Neural progenitor cell (in vitro differentiated cells): ENCODE measurements at regions not wholly inside any gene's neighbourhood (a gene's known extent, or its start where the extent isn't known, plus 50 kb on each side); places are given as distances from the start of the nearest gene placed in this dataset.
A peak's percentile ranks its signal among the peaks of the same experiment; 100 is the strongest.

Experiments
- DNase-seq: peaks from one replicate; pipeline ENCODE4 v3.0.0-alpha.2; 2016; ENCODE audit warnings: low spot score
- H2AFZ ChIP-seq: fragments of 200-600 bp; sonication (generic); replicated peaks from 2 replicates; pipeline ENCODE4 v1.6.1; 2016; ENCODE audit warnings: antibody characterized with exemption
- H3F3A ChIP-seq: fragments of 200-600 bp; sonication (generic); 2 replicates; pipeline ENCODE4 v1.6.1; 2016; ENCODE audit warnings: antibody characterized with exemption, low read depth
- H3K27ac ChIP-seq: fragments of 200-600 bp; sonication (generic); 2 replicates; pipeline ENCODE4 v1.5.1; 2016; ENCODE audit warnings: mild to moderate bottlenecking
- H3K27me3 ChIP-seq: fragments of 200-600 bp; sonication (generic); 2 replicates; pipeline ENCODE4 v1.6.1; 2016; ENCODE audit warnings: mild to moderate bottlenecking, moderate library complexity
- H3K36me3 ChIP-seq: fragments of 200-600 bp; sonication (generic); 2 replicates; pipeline ENCODE4 v1.5.1; 2016
- H3K4me1 ChIP-seq: fragments of 200-600 bp; sonication (generic); 2 replicates; pipeline ENCODE4 v1.6.1; 2016; ENCODE audit warnings: mixed run types
- H3K4me2 ChIP-seq: fragments of 200-600 bp; sonication (generic); 2 replicates; pipeline ENCODE4 v1.6.1; 2016
- H3K4me3 ChIP-seq: fragments of 200-600 bp; sonication (generic); 2 replicates; pipeline ENCODE4 v1.5.1; 2016
- H3K79me2 ChIP-seq: fragments of 200-600 bp; sonication (generic); 2 replicates; pipeline ENCODE4 v1.6.1; 2016; ENCODE audit warnings: low read depth
- H3K9ac ChIP-seq: fragments of 200-600 bp; sonication (generic); 2 replicates; pipeline ENCODE4 v1.6.1; 2016
- H3K9me3 ChIP-seq: fragments of 200-600 bp; sonication (generic); 2 replicates; pipeline ENCODE4 v1.5.1; 2016; ENCODE audit warnings: low read depth
- H4K20me1 ChIP-seq: fragments of 200-600 bp; sonication (generic); 2 replicates; pipeline ENCODE4 v1.6.1; 2016; ENCODE audit warnings: low read depth
- H3K27ac Mint-ChIP-seq: 3 replicates; pipeline ENCODE4 v1.8.0; 2021; ENCODE audit warnings: mixed read lengths
- H3K27me3 Mint-ChIP-seq: 2 replicates; pipeline ENCODE4 v1.8.0; 2022; ENCODE audit warnings: low read depth, mild to moderate bottlenecking, inconsistent platforms, moderate library complexity, mixed read lengths; ENCODE audit not compliant: insufficient read depth
- H3K36me3 Mint-ChIP-seq: 3 replicates; pipeline ENCODE4 v1.8.0; 2021; ENCODE audit warnings: mixed read lengths
- H3K4me1 Mint-ChIP-seq: 3 replicates; pipeline ENCODE4 v1.8.0; 2021; ENCODE audit warnings: mixed read lengths
- H3K4me3 Mint-ChIP-seq: 3 replicates; pipeline ENCODE4 v1.8.0; 2021; ENCODE audit warnings: mild to moderate bottlenecking, moderate library complexity, mixed read lengths
- H3K9me3 Mint-ChIP-seq: 3 replicates; pipeline ENCODE4 v1.8.0; 2020; ENCODE audit warnings: mixed read lengths
- CTCF ChIP-seq: fragments of 200-600 bp; sonication (generic); IDR thresholded peaks from 2 replicates; pipeline ENCODE4 v1.5.1; 2017; ENCODE audit warnings: antibody characterized with exemption, mild to moderate bottlenecking
- EZH2 ChIP-seq: fragments of 200-600 bp; sonication (generic); IDR thresholded peaks from 2 replicates; pipeline ENCODE4 v1.6.1; 2017; ENCODE audit warnings: antibody characterized with exemption, mild to moderate bottlenecking, moderate library complexity
- EZH2phosphoT487 ChIP-seq: fragments of 200-600 bp; sonication (generic); IDR thresholded peaks from 2 replicates; pipeline ENCODE4 v1.6.1; 2017; ENCODE audit warnings: antibody characterized with exemption

- H3K9me3 Mint-ChIP-seq = no peaks in the 10 kb centered on the region
- no peak overlapping the region for H3K4me3 Mint-ChIP-seq
- H3K4me2 ChIP-seq = no peak overlapping the region
- peak overlapping the region; percentile 57 for H2AFZ ChIP-seq
- H3K79me2 ChIP-seq = no peaks in the 10 kb centered on the region
- no peak overlapping the region for H3K27ac Mint-ChIP-seq
- H3K27me3 Mint-ChIP-seq = peaks cover 7% of the 10 kb centered on the region
- no peaks in the 10 kb centered on the region for H3K36me3 Mint-ChIP-seq
- DNase-seq = no peak
- H3K9me3 ChIP-seq = no peaks in the 10 kb centered on the region
- no peaks in the 10 kb centered on the region for H3K36me3 ChIP-seq
- no peak overlapping the region for H3K9ac ChIP-seq
- H4K20me1 ChIP-seq = no peaks in the 10 kb centered on the region
- H3K4me1 ChIP-seq = peaks cover 3% of the 10 kb centered on the region
- H3K27ac ChIP-seq = no peak overlapping the region
- no peak overlapping the region for H3K4me3 ChIP-seq
- TF ChIP-seq EZH2 (no peak), EZH2phosphoT487 (no peak), CTCF (no peak)
- no peaks in the 10 kb centered on the region for H3F3A ChIP-seq
- peaks cover 30% of the 10 kb centered on the region for H3K4me1 Mint-ChIP-seq
- no peaks in the 10 kb centered on the region for H3K27me3 ChIP-seq
Observed at GRCh38 chr15:69574506-69574905, 121.9 kb downstream of the RPLP1 start.

- no peak for DNase-seq
- H3K36me3 Mint-ChIP-seq = no peaks in the 10 kb centered on the region
- Histone ChIP-seq H3K4me2 (no peak overlapping the region), H3K9me3 (no peaks in the 10 kb centered on the region), H3K36me3 (no peaks in the 10 kb centered on the region), H3K9ac (no peak overlapping the region), H3K27ac (no peak overlapping the region), H3F3A (no peaks in the 10 kb centered on the region), H3K27me3 (no peaks in the 10 kb centered on the region), H3K79me2 (no peaks in the 10 kb centered on the region), H3K4me3 (no peak overlapping the region), H3K4me1 (peaks cover 12% of the 10 kb centered on the region), H4K20me1 (no peaks in the 10 kb centered on the region), H2AFZ (no peak overlapping the region)
- H3K4me1 Mint-ChIP-seq = peaks cover 39% of the 10 kb centered on the region
- peaks cover 10% of the 10 kb centered on the region for H3K27me3 Mint-ChIP-seq
- no peak overlapping the region for H3K4me3 Mint-ChIP-seq
- H3K27ac Mint-ChIP-seq = no peak overlapping the region
- no peak for TF ChIP-seq EZH2
- no peak for TF ChIP-seq CTCF
- TF ChIP-seq EZH2phosphoT487 = no peak
- no peaks in the 10 kb centered on the region for H3K9me3 Mint-ChIP-seq
Observed at GRCh38 chr15:69575387-69575786, 122.8 kb downstream of the RPLP1 start.

- H3K4me1 ChIP-seq = peaks cover 12% of the 10 kb centered on the region
- peak; percentile 67 for TF ChIP-seq CTCF
- no peak for TF ChIP-seq EZH2
- H3F3A ChIP-seq = no peaks in the 10 kb centered on the region
- Mint-ChIP-seq H3K36me3 (no peaks in the 10 kb centered on the region), H3K9me3 (no peaks in the 10 kb centered on the region), H3K4me3 (no peak overlapping the region), H3K27ac (no peak overlapping the region), H3K27me3 (peaks cover 10% of the 10 kb centered on the region), H3K4me1 (peaks cover 43% of the 10 kb centered on the region)
- H3K4me3 ChIP-seq = no peak overlapping the region
- no peak overlapping the region for H2AFZ ChIP-seq
- no peak overlapping the region for H3K4me2 ChIP-seq
- no peak overlapping the region for H3K9ac ChIP-seq
- H3K36me3 ChIP-seq = no peaks in the 10 kb centered on the region
- no peaks in the 10 kb centered on the region for H4K20me1 ChIP-seq
- no peaks in the 10 kb centered on the region for H3K79me2 ChIP-seq
- no peaks in the 10 kb centered on the region for H3K9me3 ChIP-seq
- peak; percentile 55 for DNase-seq
- no peak overlapping the region for H3K27ac ChIP-seq
- no peaks in the 10 kb centered on the region for H3K27me3 ChIP-seq
Observed at GRCh38 chr15:69576035-69576526, 123.5 kb downstream of the RPLP1 start.
